ENCODE measurements at regions not wholly inside any gene's neighbourhood (a gene's known extent, or its start where the extent isn't known, plus 50 kb on each side); places are given as distances from the start of the nearest gene placed in this dataset.

DNA sequence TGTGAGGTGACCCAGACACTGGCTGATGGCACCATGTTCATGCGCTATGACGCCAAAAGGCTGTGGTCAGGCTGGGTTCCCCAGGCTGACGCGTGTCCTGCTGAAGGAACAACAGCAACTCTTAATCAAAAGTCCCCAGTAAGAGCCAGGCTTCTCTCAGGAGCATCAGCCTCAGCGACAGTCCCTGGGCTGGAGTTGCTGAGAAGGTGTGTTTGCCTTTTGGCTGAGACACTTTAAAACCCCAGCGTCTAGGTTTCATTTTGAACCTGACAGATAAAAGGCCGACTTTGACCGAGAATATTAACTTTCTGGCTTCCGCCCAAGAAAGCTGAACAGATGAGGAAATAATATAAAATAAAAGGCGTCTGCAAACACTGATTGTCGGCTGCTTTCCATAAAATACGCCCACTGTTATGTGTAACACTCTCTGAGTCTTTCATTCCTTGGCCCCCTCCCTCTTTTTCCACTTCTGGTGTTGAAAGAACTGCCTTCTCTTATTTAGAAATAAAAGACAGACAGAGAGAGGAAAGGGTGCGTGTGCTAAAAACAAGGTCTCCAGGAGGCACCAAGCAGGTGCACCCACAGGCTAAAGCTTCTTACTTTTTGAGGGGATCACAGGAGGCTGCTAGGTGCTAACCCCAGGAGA lies 373.6 kb downstream of the MID1IP1 start:
- TF ChIP-seq ZNF19 (tag by site-specific recombination; IDR thresholded peaks at IDR 0.05; ENCODE audit: low read depth) (no peak), PBX3 (CRISPR knock-in tag; IDR thresholded peaks at IDR 0.05) (no peak)
- TF ChIP-seq, protein P1, sequence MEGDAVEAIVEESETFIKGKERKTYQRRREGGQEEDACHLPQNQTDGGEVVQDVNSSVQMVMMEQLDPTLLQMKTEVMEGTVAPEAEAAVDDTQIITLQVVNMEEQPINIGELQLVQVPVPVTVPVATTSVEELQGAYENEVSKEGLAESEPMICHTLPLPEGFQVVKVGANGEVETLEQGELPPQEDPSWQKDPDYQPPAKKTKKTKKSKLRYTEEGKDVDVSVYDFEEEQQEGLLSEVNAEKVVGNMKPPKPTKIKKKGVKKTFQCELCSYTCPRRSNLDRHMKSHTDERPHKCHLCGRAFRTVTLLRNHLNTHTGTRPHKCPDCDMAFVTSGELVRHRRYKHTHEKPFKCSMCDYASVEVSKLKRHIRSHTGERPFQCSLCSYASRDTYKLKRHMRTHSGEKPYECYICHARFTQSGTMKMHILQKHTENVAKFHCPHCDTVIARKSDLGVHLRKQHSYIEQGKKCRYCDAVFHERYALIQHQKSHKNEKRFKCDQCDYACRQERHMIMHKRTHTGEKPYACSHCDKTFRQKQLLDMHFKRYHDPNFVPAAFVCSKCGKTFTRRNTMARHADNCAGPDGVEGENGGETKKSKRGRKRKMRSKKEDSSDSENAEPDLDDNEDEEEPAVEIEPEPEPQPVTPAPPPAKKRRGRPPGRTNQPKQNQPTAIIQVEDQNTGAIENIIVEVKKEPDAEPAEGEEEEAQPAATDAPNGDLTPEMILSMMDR (tag by site-specific recombination; IDR thresholded peaks at IDR 0.05): no peak

All from HEK293 (cell line).